ENCODE measurements at regions not wholly inside any gene's neighbourhood (a gene's known extent, or its start where the extent isn't known, plus 50 kb on each side); places are given as distances from the start of the nearest gene placed in this dataset.
"Not testable (repeated sequence)": the region's sequence is repeated elsewhere in the genome, so short reads cannot be mapped to it uniquely, and the experiment has no call there.

DNA sequence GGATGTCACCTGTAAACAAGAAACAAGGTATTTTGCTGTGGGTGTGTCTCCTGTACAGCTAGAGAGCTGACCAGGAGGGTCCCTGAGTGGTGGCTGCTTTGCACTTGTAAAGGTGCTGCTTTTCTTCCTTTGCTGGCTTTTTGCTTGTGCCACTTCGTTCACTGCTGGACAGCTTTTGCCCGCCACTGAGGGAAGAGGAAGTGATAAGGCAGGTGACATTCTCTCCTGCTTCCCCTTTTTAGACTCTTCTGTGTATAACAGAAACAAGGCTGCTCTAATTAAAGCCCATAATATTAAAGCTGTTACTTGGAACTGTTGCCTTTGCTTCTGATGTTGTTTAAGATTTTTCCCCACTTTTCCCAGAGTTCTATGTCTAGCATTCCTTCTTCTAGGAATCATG is 218.6 kb upstream of the TSPY4 start:
- Histone ChIP-seq H3K4me1 (ENCODE audit: control insufficient read depth in 2 of 2, insufficient read depth in 2 of 2, low read length in 1 of 2) (no peaks in the 10 kb centered on the region), H3K36me3 (ENCODE audit: control insufficient read depth in 2 of 2, insufficient read depth in 2 of 2, low read length in 1 of 2) (no peaks in the 10 kb centered on the region), H3K27me3 (ENCODE audit: control insufficient read depth in 1 of 2, insufficient read depth in 2 of 2, low read length in 2 of 2) (no peaks in the 10 kb centered on the region), H3K4me3 (ENCODE audit: low read depth in 1 of 2, low read length in 2 of 2) (no peak overlapping the region), H3K27ac (ENCODE audit: low read depth in 2 of 2, low read length in 1 of 2) (no peak overlapping the region), H3K9me3 (ENCODE audit: control insufficient read depth in 2 of 2, insufficient read depth in 1 of 2, low read depth in 1 of 2, low read length in 1 of 2) (no peaks in the 10 kb centered on the region)
- 73% methylated on average over 1 of the region's 2 CpGs; no CpG with 5 or more reads in 1 of the 2 donors for WGBS, 2 donors

DNA sequence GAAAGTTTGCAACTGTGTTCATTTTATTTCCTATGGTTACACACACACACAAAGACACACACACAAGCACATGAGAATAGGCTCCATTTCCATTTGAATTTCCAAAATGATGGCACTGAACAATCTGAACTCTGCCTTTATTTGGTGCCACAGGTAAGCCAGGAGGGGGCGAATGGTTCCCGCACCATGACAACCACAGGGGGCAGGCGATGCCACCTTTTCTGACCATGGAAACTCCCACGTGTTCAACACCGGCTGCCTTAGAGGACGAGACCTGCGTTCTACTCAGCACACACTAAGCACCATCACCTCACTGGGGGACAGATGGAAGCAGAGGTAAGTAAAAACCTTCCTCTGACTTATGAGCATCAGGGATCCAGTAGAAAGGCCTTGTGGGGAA is 212.6 kb upstream of the TSPY4 start:
- WGBS, 2 donors = 68% methylated on average over 7 of the region's 7 CpGs; no CpG with 5 or more reads in 1 of the 2 donors
- H3K36me3 ChIP-seq (ENCODE audit: control insufficient read depth in 2 of 2, insufficient read depth in 2 of 2, low read length in 1 of 2) = no peaks in the 10 kb centered on the region
- H3K4me3 ChIP-seq (ENCODE audit: low read depth in 1 of 2, low read length in 2 of 2) = no peak overlapping the region
- H3K4me1 ChIP-seq (ENCODE audit: control insufficient read depth in 2 of 2, insufficient read depth in 2 of 2, low read length in 1 of 2) = no peaks in the 10 kb centered on the region
- no peak overlapping the region for H3K27ac ChIP-seq (ENCODE audit: low read depth in 2 of 2, low read length in 1 of 2)
- H3K9me3 ChIP-seq (ENCODE audit: control insufficient read depth in 2 of 2, insufficient read depth in 1 of 2, low read depth in 1 of 2, low read length in 1 of 2) = no peaks in the 10 kb centered on the region
- H3K27me3 ChIP-seq (ENCODE audit: control insufficient read depth in 1 of 2, insufficient read depth in 2 of 2, low read length in 2 of 2) = no peaks in the 10 kb centered on the region

DNA sequence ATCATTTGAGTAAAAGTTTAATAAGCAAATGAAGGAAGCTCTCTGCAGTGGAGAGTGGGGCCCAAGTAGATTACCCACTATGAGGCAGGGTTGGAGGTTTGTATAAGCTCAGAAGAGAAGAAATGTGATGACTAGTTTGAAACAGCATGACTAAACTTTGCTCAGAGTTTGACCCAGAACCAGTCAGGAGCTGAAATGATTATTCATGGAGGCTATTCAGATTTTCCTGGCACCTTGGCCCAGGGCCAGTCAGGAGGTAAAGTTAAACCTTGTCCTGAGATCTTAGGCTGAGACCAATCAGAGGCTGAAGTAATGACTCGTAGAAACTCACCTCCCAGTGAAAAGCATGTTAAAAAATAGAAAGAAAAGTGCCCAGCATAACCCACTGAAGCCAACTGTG is 210.7 kb upstream of the TSPY4 start:
- no peaks in the 10 kb centered on the region for H3K9me3 ChIP-seq (ENCODE audit: control insufficient read depth in 2 of 2, insufficient read depth in 1 of 2, low read depth in 1 of 2, low read length in 1 of 2)
- H3K27ac ChIP-seq (ENCODE audit: low read depth in 2 of 2, low read length in 1 of 2) = no peak overlapping the region
- H3K4me1 ChIP-seq (ENCODE audit: control insufficient read depth in 2 of 2, insufficient read depth in 2 of 2, low read length in 1 of 2) = no peaks in the 10 kb centered on the region
- no peaks in the 10 kb centered on the region for H3K36me3 ChIP-seq (ENCODE audit: control insufficient read depth in 2 of 2, insufficient read depth in 2 of 2, low read length in 1 of 2)
- 17 to 25% methylated on average over 1 of the region's 1 CpG for WGBS, 2 donors
- no peak overlapping the region for H3K4me3 ChIP-seq (ENCODE audit: low read depth in 1 of 2, low read length in 2 of 2)
- no peaks in the 10 kb centered on the region for H3K27me3 ChIP-seq (ENCODE audit: control insufficient read depth in 1 of 2, insufficient read depth in 2 of 2, low read length in 2 of 2)

DNA sequence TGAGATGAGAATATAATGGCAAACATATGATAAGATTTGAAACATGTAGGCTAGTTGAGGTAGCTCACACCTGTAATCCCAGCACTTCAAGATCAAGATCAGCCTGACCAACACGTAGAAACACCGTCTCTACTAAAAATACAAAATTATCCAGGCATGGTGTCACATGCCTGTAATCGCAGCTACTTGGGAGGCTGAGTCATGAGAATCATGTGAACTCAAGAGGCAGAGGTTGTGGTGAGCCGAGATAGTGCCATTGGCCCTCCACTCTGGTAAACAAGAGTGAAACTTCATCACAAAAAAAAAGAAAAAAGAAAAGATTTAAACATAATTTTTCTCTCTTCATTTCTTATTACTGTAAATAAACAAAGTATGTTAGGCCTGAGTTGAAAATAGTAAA is 193.9 kb upstream of the TSPY4 start:
- not testable (repeated sequence) for H3K27ac ChIP-seq (ENCODE audit: low read depth in 2 of 2, low read length in 1 of 2); H3K27me3 ChIP-seq (ENCODE audit: control insufficient read depth in 1 of 2, insufficient read depth in 2 of 2, low read length in 2 of 2); H3K36me3 ChIP-seq (ENCODE audit: control insufficient read depth in 2 of 2, insufficient read depth in 2 of 2, low read length in 1 of 2); H3K4me3 ChIP-seq (ENCODE audit: low read depth in 1 of 2, low read length in 2 of 2); H3K4me1 ChIP-seq (ENCODE audit: control insufficient read depth in 2 of 2, insufficient read depth in 2 of 2, low read length in 1 of 2); H3K9me3 ChIP-seq (ENCODE audit: control insufficient read depth in 2 of 2, insufficient read depth in 1 of 2, low read depth in 1 of 2, low read length in 1 of 2)
- WGBS, 2 donors = 30 to 62% methylated on average over 4 of the region's 4 CpGs

DNA sequence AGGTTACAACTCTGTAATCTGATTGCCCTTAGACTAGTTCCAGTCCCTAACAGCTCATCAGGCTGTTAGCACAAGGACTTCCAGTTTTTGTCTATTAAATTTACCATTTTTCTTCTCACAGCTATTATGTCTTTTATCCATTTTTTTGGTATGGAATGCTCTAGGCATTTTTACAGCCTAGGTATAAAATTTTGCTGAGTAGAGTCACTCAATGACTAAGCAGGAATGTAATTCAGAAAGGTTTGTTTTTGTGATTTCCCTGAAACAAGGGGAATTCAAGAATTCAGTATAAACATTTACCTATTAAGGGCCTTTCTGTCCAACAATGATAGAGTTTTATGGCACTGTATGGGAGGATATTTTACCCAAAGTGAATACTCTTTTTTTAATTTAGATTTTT is 182.7 kb upstream of the TSPY4 start:
- H3K27me3 ChIP-seq (ENCODE audit: control insufficient read depth in 1 of 2, insufficient read depth in 2 of 2, low read length in 2 of 2); H3K9me3 ChIP-seq (ENCODE audit: control insufficient read depth in 2 of 2, insufficient read depth in 1 of 2, low read depth in 1 of 2, low read length in 1 of 2); H3K4me1 ChIP-seq (ENCODE audit: control insufficient read depth in 2 of 2, insufficient read depth in 2 of 2, low read length in 1 of 2); H3K4me3 ChIP-seq (ENCODE audit: low read depth in 1 of 2, low read length in 2 of 2); H3K27ac ChIP-seq (ENCODE audit: low read depth in 2 of 2, low read length in 1 of 2); H3K36me3 ChIP-seq (ENCODE audit: control insufficient read depth in 2 of 2, insufficient read depth in 2 of 2, low read length in 1 of 2): not testable (repeated sequence)

DNA sequence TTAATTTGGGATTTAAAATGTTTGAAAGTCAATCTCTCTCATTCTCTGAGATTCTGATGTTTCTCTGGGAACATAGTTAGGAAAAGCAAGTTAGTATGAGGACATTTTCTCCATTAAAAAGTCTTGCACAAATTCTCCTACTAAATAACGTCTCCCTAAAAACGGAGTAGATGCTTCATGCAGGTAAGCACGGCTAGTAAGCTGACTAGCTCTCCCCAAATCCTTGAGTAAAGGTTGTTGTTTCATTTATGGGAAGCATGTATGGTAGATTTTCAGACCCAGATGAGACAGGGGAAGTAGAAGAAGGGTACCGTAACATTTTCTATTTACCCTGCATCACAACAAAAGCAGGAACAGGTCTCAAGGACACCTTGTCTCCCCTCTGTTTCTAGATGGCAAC is 181.5 kb upstream of the TSPY4 start:
- Histone ChIP-seq H3K4me3 (ENCODE audit: low read depth in 1 of 2, low read length in 2 of 2) (no peak overlapping the region), H3K36me3 (ENCODE audit: control insufficient read depth in 2 of 2, insufficient read depth in 2 of 2, low read length in 1 of 2) (no peaks in the 10 kb centered on the region), H3K27me3 (ENCODE audit: control insufficient read depth in 1 of 2, insufficient read depth in 2 of 2, low read length in 2 of 2) (no peaks in the 10 kb centered on the region), H3K9me3 (ENCODE audit: control insufficient read depth in 2 of 2, insufficient read depth in 1 of 2, low read depth in 1 of 2, low read length in 1 of 2) (no peaks in the 10 kb centered on the region), H3K4me1 (ENCODE audit: control insufficient read depth in 2 of 2, insufficient read depth in 2 of 2, low read length in 1 of 2) (no peaks in the 10 kb centered on the region), H3K27ac (ENCODE audit: low read depth in 2 of 2, low read length in 1 of 2) (no peak overlapping the region)
- WGBS, 2 donors = 52 to 74% methylated on average over 3 to 4 of the region's 4 CpGs

DNA sequence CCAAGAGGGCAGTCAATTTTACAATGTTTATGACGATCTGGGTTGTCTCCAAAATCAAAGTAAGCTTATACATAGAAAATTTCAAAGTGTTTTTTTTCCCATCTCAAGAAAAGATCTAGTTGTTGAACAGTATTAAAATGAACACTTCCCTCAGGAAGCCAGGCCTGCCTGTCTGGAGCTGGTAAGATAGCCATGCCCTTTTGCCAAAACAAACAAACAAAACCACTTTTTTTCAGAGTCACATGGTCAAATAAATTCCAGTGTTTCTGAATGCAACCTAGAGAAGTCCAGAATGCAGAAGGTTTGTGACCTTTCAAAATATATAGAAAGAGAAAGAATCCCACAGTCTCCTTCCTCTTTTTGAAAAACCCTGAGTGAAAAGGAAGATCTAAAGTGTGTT is 178.6 kb upstream of the TSPY4 start:
- WGBS, 2 donors = 15 to 50% methylated on average over 1 of the region's 1 CpG
- H3K36me3 ChIP-seq (ENCODE audit: control insufficient read depth in 2 of 2, insufficient read depth in 2 of 2, low read length in 1 of 2) = no peaks in the 10 kb centered on the region
- H3K4me3 ChIP-seq (ENCODE audit: low read depth in 1 of 2, low read length in 2 of 2) = no peak overlapping the region

DNA sequence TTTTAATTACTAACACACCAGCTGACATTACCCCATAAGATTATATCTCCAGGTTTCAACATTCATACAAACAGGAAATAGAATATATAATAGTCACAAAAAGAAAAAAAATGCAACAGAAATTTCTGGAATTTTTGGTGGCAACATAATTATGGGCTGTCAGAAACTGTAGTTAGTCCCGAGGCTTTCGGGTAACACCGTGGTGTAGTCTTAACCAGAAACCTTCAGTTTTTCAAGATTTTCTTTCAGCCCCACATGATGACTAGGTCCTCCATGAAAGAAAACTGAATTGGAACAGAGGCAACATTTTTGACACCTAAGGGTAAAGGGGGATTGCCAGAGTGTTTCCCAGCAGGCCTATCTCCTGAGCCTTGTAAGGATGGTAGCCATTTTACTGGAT is 176.9 kb upstream of the TSPY4 start:
- peak overlapping the region in 1 of 2 donors; percentile 59 for H3K27ac ChIP-seq (ENCODE audit: low read depth in 2 of 2, low read length in 1 of 2)
- not testable (repeated sequence) for H3K4me3 ChIP-seq (ENCODE audit: low read depth in 1 of 2, low read length in 2 of 2); H3K36me3 ChIP-seq (ENCODE audit: control insufficient read depth in 2 of 2, insufficient read depth in 2 of 2, low read length in 1 of 2); H3K9me3 ChIP-seq (ENCODE audit: control insufficient read depth in 2 of 2, insufficient read depth in 1 of 2, low read depth in 1 of 2, low read length in 1 of 2); H3K4me1 ChIP-seq (ENCODE audit: control insufficient read depth in 2 of 2, insufficient read depth in 2 of 2, low read length in 1 of 2); H3K27me3 ChIP-seq (ENCODE audit: control insufficient read depth in 1 of 2, insufficient read depth in 2 of 2, low read length in 2 of 2)
- 96% methylated on average over 3 of the region's 3 CpGs; no CpG with 5 or more reads in 1 of the 2 donors for WGBS, 2 donors

More for the DNA sequence above, 178.6 kb upstream of the TSPY4 start:
- H3K27ac ChIP-seq (ENCODE audit: low read depth in 2 of 2, low read length in 1 of 2) = no peak overlapping the region
- no peaks in the 10 kb centered on the region for H3K4me1 ChIP-seq (ENCODE audit: control insufficient read depth in 2 of 2, insufficient read depth in 2 of 2, low read length in 1 of 2)
- no peaks in the 10 kb centered on the region for H3K27me3 ChIP-seq (ENCODE audit: control insufficient read depth in 1 of 2, insufficient read depth in 2 of 2, low read length in 2 of 2)
- H3K9me3 ChIP-seq (ENCODE audit: control insufficient read depth in 2 of 2, insufficient read depth in 1 of 2, low read depth in 1 of 2, low read length in 1 of 2) = no peaks in the 10 kb centered on the region

DNA sequence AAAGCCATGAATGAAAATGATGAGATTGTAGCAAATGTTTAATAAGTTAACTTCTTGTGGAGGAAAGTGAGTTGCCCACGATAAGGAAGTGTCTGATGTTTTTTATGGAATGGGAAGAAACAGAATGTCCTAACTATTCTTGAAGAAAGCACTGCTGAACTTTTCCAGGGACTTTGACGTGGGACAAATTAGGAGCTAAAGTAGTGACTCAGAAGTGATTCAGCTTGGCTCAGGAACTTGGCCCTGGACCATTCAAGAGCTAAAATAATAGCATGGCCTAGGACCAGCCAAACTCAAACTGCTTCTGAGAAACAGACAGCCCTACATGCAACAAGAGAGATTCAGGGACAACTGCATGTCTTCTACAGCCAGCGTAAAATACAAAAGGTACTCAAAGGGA is 176.3 kb upstream of the TSPY4 start:
- peak overlapping the region in 1 of 2 donors; percentile 59 for H3K27ac ChIP-seq (ENCODE audit: low read depth in 2 of 2, low read length in 1 of 2)
- H3K27me3 ChIP-seq (ENCODE audit: control insufficient read depth in 1 of 2, insufficient read depth in 2 of 2, low read length in 2 of 2); H3K4me3 ChIP-seq (ENCODE audit: low read depth in 1 of 2, low read length in 2 of 2); H3K9me3 ChIP-seq (ENCODE audit: control insufficient read depth in 2 of 2, insufficient read depth in 1 of 2, low read depth in 1 of 2, low read length in 1 of 2); H3K4me1 ChIP-seq (ENCODE audit: control insufficient read depth in 2 of 2, insufficient read depth in 2 of 2, low read length in 1 of 2); H3K36me3 ChIP-seq (ENCODE audit: control insufficient read depth in 2 of 2, insufficient read depth in 2 of 2, low read length in 1 of 2): not testable (repeated sequence)
- WGBS, 2 donors = 15 to 64% methylated on average over 2 to 3 of the region's 3 CpGs

DNA sequence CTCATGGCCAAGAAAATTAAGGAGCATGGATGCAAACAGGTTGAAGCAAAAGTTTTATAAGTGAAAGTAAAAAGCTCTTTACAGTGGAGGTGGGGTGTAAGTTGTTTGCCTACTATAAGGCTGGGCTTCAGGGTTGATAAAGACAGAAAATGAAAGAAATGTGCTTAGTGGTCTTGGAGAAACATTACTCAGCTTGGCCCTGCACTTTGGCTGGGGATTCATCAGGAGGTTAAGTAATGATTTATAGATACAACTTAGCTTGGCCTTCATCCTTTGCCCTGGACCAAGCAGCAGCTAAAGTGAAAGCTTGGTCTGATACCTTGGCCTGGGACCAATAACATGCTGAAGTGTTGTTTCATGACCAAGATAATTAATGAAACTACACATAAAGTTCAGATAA is 175.3 kb upstream of the TSPY4 start:
- not testable (repeated sequence) for H3K4me1 ChIP-seq (ENCODE audit: control insufficient read depth in 2 of 2, insufficient read depth in 2 of 2, low read length in 1 of 2); H3K27me3 ChIP-seq (ENCODE audit: control insufficient read depth in 1 of 2, insufficient read depth in 2 of 2, low read length in 2 of 2); H3K36me3 ChIP-seq (ENCODE audit: control insufficient read depth in 2 of 2, insufficient read depth in 2 of 2, low read length in 1 of 2); H3K4me3 ChIP-seq (ENCODE audit: low read depth in 1 of 2, low read length in 2 of 2); H3K27ac ChIP-seq (ENCODE audit: low read depth in 2 of 2, low read length in 1 of 2); H3K9me3 ChIP-seq (ENCODE audit: control insufficient read depth in 2 of 2, insufficient read depth in 1 of 2, low read depth in 1 of 2, low read length in 1 of 2)
